Endothelial cell of umbilical vein (primary cell): ENCODE measurements at regions not wholly inside any gene's neighbourhood (a gene's known extent, or its start where the extent isn't known, plus 50 kb on each side); places are given as distances from the start of the nearest gene placed in this dataset.

Source experiments
- BruUV-seq: library from RNA; stranded (reverse); fragments of 400-500 nt; replicated peaks from 2 replicates; lab custom pipeline; 2021; lab: Mats Ljungman, UMichigan
- CTCF ChIA-PET: fragments of 300-600, 350-600 bp; sonication (Branson Sonifier 250); formaldehyde crosslinking; loops from one replicate; lab custom pipeline; 2021; ENCODE audit warnings: antibody characterized with exemption, inconsistent platforms; lab: Charles Lee
- POLR2A ChIA-PET: fragments of 300-600, 350-600 bp; sonication (Branson Sonifier 250); formaldehyde crosslinking; loops from one replicate; lab custom pipeline; 2021; ENCODE audit warnings: antibody characterized with exemption, inconsistent platforms; lab: Charles Lee
- DNase-seq: peaks from one replicate; pipeline ENCODE4 v3.0.0-alpha.2; 2011; ENCODE audit warnings: low read depth, low spot score
- FAIRE-seq: peaks from 2 replicates; lab custom pipeline; 2011; peaks lifted over from hg19 to GRCh38; lab: Jason Lieb, UNC
- H2AFZ ChIP-seq: 2 replicates; pipeline ENCODE4 v1.6.0; 2012; ENCODE audit warnings: low read depth, low read length, control low read depth, inconsistent platforms
- H3K27ac ChIP-seq: 2 replicates; pipeline ENCODE4 v1.5.1; 2011; ENCODE audit warnings: low read depth, mild to moderate bottlenecking, control low read depth, low read length, moderate library complexity; ENCODE audit not compliant: insufficient read depth
- H3K27me3 ChIP-seq, 2 experiments: 2 replicates each; pipeline versions ENCODE4 v1.6.0 to v1.6.1; 2011; ENCODE audit warnings: low read length in 2 of 2, mixed read lengths in 1 of 2; ENCODE audit not compliant: control insufficient read depth in 2 of 2, insufficient read depth in 2 of 2
- H3K36me3 ChIP-seq, 2 experiments: 2 replicates in 1 of 2; 3 replicates in 1 of 2; pipeline ENCODE4 v1.5.1; 2011; ENCODE audit warnings: low read length in 2 of 2, mild to moderate bottlenecking in 1 of 2, moderate library complexity in 1 of 2; ENCODE audit not compliant: control insufficient read depth in 2 of 2, insufficient read depth in 2 of 2; ENCODE audit errors: extremely low read depth in 1 of 2
- H3K4me1 ChIP-seq: 3 replicates; pipeline ENCODE4 v1.5.1; 2011; ENCODE audit warnings: mild to moderate bottlenecking, low read length; ENCODE audit not compliant: control insufficient read depth, insufficient read depth; ENCODE audit errors: extremely low read depth
- H3K4me2 ChIP-seq: 2 replicates; pipeline ENCODE4 v1.6.1; 2011; ENCODE audit warnings: low read length, control low read depth, mixed read lengths; ENCODE audit not compliant: insufficient read depth
- H3K4me3 ChIP-seq, 3 experiments: fragments of 200-600 bp in 1 of 3; sonication (generic), shearing (Covaris generic) in 1 of 3; replicated peaks in 1 of 3; 2 replicates each; pipeline ENCODE4 v1.5.1; 2011 to 2016; ENCODE audit warnings: control low read depth in 3 of 3, low read length in 3 of 3, mild to moderate bottlenecking in 2 of 3, inconsistent platforms in 1 of 3, low read depth in 1 of 3, moderate library complexity in 1 of 3; ENCODE audit not compliant: insufficient read depth in 1 of 3
- H3K79me2 ChIP-seq: 2 replicates; pipeline ENCODE4 v1.6.0; 2012; ENCODE audit warnings: low read length, inconsistent platforms; ENCODE audit not compliant: control insufficient read depth, insufficient read depth
- H3K9ac ChIP-seq: replicated peaks from 2 replicates; pipeline ENCODE3; 2011; ENCODE audit warnings: low read length, control low read depth; ENCODE audit not compliant: insufficient read depth; ENCODE audit errors: extremely low read depth
- H3K9me1 ChIP-seq: replicated peaks from 3 replicates; pipeline ENCODE4 v1.6.0; 2011; ENCODE audit warnings: mild to moderate bottlenecking, low read length; ENCODE audit not compliant: control insufficient read depth, insufficient read depth; ENCODE audit errors: extremely low read depth
- H3K9me3 ChIP-seq: replicated peaks from 2 replicates; pipeline ENCODE4 v1.5.1; 2012; ENCODE audit warnings: low read length, inconsistent platforms; ENCODE audit not compliant: control insufficient read depth, insufficient read depth
- H4K20me1 ChIP-seq: replicated peaks from 2 replicates; pipeline ENCODE3; 2011; ENCODE audit warnings: mild to moderate bottlenecking, low read length; ENCODE audit not compliant: control insufficient read depth, insufficient read depth; ENCODE audit errors: extremely low read depth
- EZH2 ChIP-seq: IDR thresholded peaks from 2 replicates; pipeline ENCODE4 v1.6.1; 2012; ENCODE audit warnings: borderline replicate concordance, low read depth, mild to moderate bottlenecking, moderate library complexity, low read length, inconsistent platforms; ENCODE audit not compliant: severe bottlenecking
- FOS ChIP-seq: IDR thresholded peaks from 2 replicates; pipeline ENCODE4 v1.6.1; 2011; ENCODE audit warnings: mild to moderate bottlenecking, low read length, moderate library complexity, borderline replicate concordance; ENCODE audit not compliant: insufficient read depth
- GATA2 ChIP-seq: IDR thresholded peaks from 2 replicates; pipeline ENCODE4 v1.7.0; 2011; ENCODE audit warnings: low read depth, mild to moderate bottlenecking, moderate library complexity, mixed read lengths, low read length; ENCODE audit not compliant: insufficient read length, insufficient read depth
- JUN ChIP-seq: IDR thresholded peaks from 2 replicates; pipeline ENCODE4 v1.6.1; 2011; ENCODE audit warnings: borderline replicate concordance, low read depth; ENCODE audit not compliant: insufficient read length, insufficient read depth
- MYC ChIP-seq: IDR thresholded peaks from one replicate; pipeline ENCODE4 v1.6.1; 2011; ENCODE audit warnings: mild to moderate bottlenecking, low read depth, low read length
- POLR2A ChIP-seq: IDR thresholded peaks from 2 replicates; pipeline ENCODE4 v1.6.1; 2012; ENCODE audit warnings: low read depth, mild to moderate bottlenecking, control low read depth, low read length
- POLR2AphosphoS5 ChIP-seq: IDR thresholded peaks from 2 replicates; pipeline ENCODE4 v1.6.1; 2012; ENCODE audit warnings: low read depth, mild to moderate bottlenecking, control low read depth, low read length, moderate library complexity; ENCODE audit not compliant: insufficient read depth
- dilution Hi-C: fragments of 300-500 bp; cut with MboI; formaldehyde crosslinking; loops from one replicate; pipeline ENCODE4 v1.15.0; 2019; ENCODE audit warnings: low sequenced_read_pairs; ENCODE audit not compliant: extremely low pct_ligation_motif_present
- intact Hi-C: fragments of 100-400 bp; cut with micrococcal nuclease; formaldehyde crosslinking; loops from one replicate; pipeline ENCODE4 v1.10.0; 2022
- TF ChIP-seq, protein P1 (sequence below), 2 donors: IDR thresholded peaks; 1 replicate in 1 of 2; 2 replicates in 1 of 2; pipeline ENCODE4 v1.5.1; 2011; ENCODE audit warnings: low read length in 2 of 2, mild to moderate bottlenecking in 2 of 2, moderate library complexity in 2 of 2, control low read depth in 1 of 2, inconsistent platforms in 1 of 2, low read depth in 1 of 2; ENCODE audit not compliant: insufficient read depth in 1 of 2; ENCODE audit errors: extremely low read depth in 1 of 2
- TF ChIP-seq, protein P2 (sequence below): IDR thresholded peaks from 2 replicates; pipeline ENCODE4 v1.6.1; 2011; ENCODE audit not compliant: insufficient read depth, insufficient read length

DNA sequence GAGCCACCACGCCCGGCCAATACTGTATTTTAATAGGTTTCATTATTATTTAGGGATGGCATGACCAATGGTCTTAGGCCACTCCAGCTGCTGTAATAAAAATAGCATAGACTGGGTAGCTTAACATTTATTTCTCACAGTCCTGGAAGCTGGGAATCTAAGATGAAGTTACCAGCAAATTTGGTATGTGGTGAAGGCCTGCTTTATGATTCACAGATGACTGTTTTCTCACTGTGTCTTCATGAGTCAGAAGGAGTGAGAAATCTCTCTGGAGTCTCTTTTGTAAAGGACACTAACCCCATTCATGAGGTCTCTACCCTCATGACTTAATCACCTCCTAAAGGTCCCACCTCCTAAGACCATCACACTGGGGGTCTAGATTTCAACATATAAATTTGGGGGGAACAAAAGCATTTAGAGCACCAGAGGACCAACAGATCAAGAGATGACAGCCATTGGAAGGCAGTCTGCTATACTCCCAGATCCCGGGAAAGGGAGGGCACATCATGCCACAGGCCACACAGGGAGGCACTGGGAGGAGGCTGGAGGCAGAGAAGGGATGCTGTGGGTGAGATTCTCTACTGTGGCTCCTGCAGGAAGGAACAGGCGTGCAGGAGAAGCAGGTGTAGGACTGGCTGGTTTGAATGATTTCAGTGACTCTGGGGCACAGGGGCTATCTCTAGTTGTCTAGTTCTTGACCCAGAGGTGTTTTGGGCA lies 335.8 kb upstream of the SFRP2 start:
- intact Hi-C loops: loop anchor here (2.0 kb wide), 1 partner anchor 50 kb away; no protein-coding TSS in a partner anchor
- no peaks in the 10 kb centered on the region for H3K27me3 ChIP-seq
- H3K4me3 ChIP-seq: no peak overlapping the region
- H2AFZ ChIP-seq: no peak overlapping the region
- dilution Hi-C loops: no loop called here
- no TSS peak for BruUV-seq
- H3K9ac ChIP-seq: no peak overlapping the region
- no peaks in the 10 kb centered on the region for H3K79me2 ChIP-seq
- ChIA-PET POLR2A (no interaction called here), CTCF (no interaction called here)
- no peaks in the 10 kb centered on the region for H4K20me1 ChIP-seq
- no peaks in the 10 kb centered on the region for H3K9me1 ChIP-seq
- H3K4me1 ChIP-seq: no peaks in the 10 kb centered on the region
- no peaks in the 10 kb centered on the region for H3K36me3 ChIP-seq
- peaks cover 6% of the 10 kb centered on the region for H3K9me3 ChIP-seq
- DNase-seq: no peak
- no peak for FAIRE-seq
- TF ChIP-seq MYC: no peak
- TF ChIP-seq FOS: no peak
- TF ChIP-seq, protein P1, sequence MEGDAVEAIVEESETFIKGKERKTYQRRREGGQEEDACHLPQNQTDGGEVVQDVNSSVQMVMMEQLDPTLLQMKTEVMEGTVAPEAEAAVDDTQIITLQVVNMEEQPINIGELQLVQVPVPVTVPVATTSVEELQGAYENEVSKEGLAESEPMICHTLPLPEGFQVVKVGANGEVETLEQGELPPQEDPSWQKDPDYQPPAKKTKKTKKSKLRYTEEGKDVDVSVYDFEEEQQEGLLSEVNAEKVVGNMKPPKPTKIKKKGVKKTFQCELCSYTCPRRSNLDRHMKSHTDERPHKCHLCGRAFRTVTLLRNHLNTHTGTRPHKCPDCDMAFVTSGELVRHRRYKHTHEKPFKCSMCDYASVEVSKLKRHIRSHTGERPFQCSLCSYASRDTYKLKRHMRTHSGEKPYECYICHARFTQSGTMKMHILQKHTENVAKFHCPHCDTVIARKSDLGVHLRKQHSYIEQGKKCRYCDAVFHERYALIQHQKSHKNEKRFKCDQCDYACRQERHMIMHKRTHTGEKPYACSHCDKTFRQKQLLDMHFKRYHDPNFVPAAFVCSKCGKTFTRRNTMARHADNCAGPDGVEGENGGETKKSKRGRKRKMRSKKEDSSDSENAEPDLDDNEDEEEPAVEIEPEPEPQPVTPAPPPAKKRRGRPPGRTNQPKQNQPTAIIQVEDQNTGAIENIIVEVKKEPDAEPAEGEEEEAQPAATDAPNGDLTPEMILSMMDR (IDR thresholded peaks at IDR 0.05; ENCODE audit: extremely low read depth in 1 of 2, insufficient read depth in 1 of 2, low read depth in 1 of 2, low read length in 2 of 2): no peak
- H3K27ac ChIP-seq: no peak overlapping the region
- no peak overlapping the region for H3K4me2 ChIP-seq

DNA sequence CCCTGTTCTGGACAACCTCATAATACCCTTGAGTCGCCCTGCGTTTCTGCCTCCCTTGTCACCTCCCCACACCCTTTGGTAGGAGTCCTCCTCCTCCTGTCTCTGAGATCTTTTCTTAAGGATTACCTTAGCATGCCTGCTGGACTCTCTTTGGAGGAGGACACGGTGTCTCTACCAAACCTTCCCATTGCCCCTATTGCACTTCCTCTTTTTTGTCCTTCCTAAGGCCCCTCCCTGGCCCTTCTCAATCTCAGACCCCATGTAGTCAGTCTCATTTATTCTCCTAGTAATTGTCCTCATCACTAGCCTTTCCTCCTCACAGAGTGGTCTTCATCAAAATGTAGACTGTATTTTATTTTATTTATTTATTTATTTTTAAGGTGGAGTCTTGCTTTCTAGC lies 335.0 kb upstream of the SFRP2 start:
- intact Hi-C loops (loop anchor here (2.0 kb wide), 1 partner anchor 51 kb away; no protein-coding TSS in a partner anchor), dilution Hi-C loops (no loop called here)
- Histone ChIP-seq H3K79me2 (no peaks in the 10 kb centered on the region), H3K27me3 (no peaks in the 10 kb centered on the region), H3K27ac (no peak overlapping the region), H3K36me3 (no peaks in the 10 kb centered on the region), H2AFZ (no peak overlapping the region), H3K9ac (no peak overlapping the region), H4K20me1 (no peaks in the 10 kb centered on the region), H3K4me1 (no peaks in the 10 kb centered on the region), H3K9me3 (peaks cover 9% of the 10 kb centered on the region), H3K4me2 (no peak overlapping the region), H3K9me1 (no peaks in the 10 kb centered on the region), H3K4me3 (no peak overlapping the region)
- ChIA-PET CTCF (no interaction called here), POLR2A (no interaction called here)
- TF ChIP-seq EZH2: no peak
- TF ChIP-seq POLR2AphosphoS5: no peak
- no peak for TF ChIP-seq FOS
- no peak for TF ChIP-seq JUN
- no peak for TF ChIP-seq MYC
- TF ChIP-seq, protein P2, sequence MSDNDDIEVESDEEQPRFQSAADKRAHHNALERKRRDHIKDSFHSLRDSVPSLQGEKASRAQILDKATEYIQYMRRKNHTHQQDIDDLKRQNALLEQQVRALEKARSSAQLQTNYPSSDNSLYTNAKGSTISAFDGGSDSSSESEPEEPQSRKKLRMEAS: no peak
- TF ChIP-seq, protein P1 (IDR thresholded peaks at IDR 0.05; ENCODE audit: extremely low read depth in 1 of 2, insufficient read depth in 1 of 2, low read depth in 1 of 2, low read length in 2 of 2): no peak
- TF ChIP-seq POLR2A: no peak
- no peak for TF ChIP-seq GATA2
- no TSS peak for BruUV-seq
- no peak for FAIRE-seq
- DNase-seq: no peak
